GM12874 (cell line): ENCODE measurements at regions not wholly inside any gene's neighbourhood (a gene's known extent, or its start where the extent isn't known, plus 50 kb on each side); places are given as distances from the start of the nearest gene placed in this dataset.

Experiments
- CTCF ChIP-seq: IDR thresholded peaks from 2 replicates; pipeline ENCODE4 v1.5.1; 2011; ENCODE audit warnings: low read depth, mild to moderate bottlenecking, control low read depth, low read length, moderate library complexity; ENCODE audit not compliant: insufficient read depth

GRCh38 chr10:29030900-29031299, 258.0 kb upstream of the LYZL1 start:
- no peak for TF ChIP-seq CTCF

GRCh38 chr10:29032169-29032568, 256.7 kb upstream of the LYZL1 start:
- no peak for TF ChIP-seq CTCF

- TF ChIP-seq CTCF, result no peak
Observed at GRCh38 chr10:29033311-29033940, 255.4 kb upstream of the LYZL1 start.

GRCh38 chr10:29034592-29034991, 254.3 kb upstream of the LYZL1 start:
- TF ChIP-seq CTCF, result no peak

- TF ChIP-seq CTCF, result no peak
Observed at GRCh38 chr10:29035721-29036120, 253.1 kb upstream of the LYZL1 start.

- no peak for TF ChIP-seq CTCF
Observed at GRCh38 chr10:29037348-29038113, 251.3 kb upstream of the LYZL1 start.

GRCh38 chr10:29039091-29039490, 249.8 kb upstream of the LYZL1 start:
- TF ChIP-seq CTCF, result no peak
